Fibroblast of peridontal ligament (primary cell): ENCODE measurements at regions not wholly inside any gene's neighbourhood (a gene's known extent, or its start where the extent isn't known, plus 50 kb on each side); places are given as distances from the start of the nearest gene placed in this dataset.

ENCODE experiments used
- DNase-seq: peaks from one replicate; pipeline ENCODE4 v3.0.0-alpha.2; 2010; ENCODE audit errors: extremely low read depth

DNA sequence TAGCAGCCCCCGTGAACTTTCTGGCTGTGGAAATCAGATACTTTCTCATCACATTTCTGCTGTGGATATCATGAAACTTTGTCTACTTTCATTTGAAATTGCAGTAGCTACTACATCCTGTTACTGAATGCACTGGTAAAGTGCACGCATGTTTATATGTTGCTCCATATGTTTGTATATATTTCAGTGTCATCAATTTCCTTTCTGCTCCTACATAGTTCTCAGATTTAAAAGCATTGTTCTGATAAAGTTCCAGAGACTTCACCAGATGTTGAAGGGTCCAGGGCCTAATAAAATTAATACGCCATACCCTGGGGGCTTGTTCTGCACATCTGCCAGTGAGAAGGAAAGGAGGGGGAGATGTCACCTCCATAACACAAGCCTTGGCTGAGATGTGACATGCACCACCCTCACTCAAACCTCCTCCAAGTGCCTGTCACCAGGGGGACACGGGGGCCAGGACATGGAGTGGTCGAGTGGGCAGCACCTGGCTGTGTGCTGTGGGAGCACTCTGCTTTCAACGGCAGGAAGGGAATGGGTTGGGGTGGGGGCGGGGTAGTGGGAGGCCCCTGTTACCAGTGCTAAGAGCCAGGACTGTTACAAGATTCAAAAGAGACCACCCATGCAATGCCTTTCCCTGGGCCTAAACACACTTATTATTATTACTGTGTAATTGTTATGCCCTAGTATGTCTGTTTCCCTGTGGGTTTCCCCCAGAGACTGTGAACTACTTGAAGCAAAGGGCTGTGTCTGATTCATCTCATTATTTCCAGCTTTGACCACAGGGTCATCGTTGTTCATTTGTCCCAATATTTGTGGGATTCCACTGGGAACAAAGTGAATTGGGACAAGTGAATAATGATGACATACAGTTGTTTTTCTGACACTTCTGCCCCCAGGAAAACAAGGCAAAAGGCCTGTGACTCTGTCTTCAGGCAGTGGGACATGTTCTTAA, 193.4 kb downstream of the FOXL1 start:
- DNase-seq, result no peak

DNA sequence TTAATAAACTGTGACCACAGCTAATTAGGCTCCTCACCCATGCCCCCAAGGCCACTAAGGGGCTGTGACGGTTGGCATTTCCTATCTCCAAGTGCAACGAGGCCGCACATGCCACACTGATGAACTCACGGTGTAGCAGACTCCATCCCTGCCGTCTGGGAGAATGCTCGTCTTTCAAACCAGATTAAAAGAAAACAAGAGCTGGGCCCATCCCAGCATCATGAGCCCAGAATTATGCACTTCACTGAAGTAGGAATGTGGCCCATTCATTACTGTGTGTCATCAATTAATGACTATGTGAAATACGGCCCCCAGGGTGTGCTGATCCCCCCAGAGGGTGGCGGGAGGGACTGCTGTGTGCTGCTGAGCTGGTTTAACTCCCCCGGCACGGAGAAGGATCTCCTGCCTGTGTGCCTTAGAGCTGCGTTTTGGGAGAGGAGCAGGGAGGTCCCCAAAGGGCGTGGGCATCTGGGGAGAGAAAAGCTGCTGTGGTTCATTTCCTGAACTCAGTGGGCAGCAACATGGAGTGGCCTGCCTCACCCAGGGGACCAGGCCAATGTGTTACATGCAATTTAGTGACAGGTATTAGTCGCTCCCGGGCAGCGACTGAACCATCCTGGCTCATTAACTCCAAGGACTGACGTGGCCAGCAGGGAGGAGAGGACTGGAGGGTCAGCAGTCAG, 194.5 kb downstream of the FOXL1 start:
- DNase-seq, result peak; percentile 55

DNA sequence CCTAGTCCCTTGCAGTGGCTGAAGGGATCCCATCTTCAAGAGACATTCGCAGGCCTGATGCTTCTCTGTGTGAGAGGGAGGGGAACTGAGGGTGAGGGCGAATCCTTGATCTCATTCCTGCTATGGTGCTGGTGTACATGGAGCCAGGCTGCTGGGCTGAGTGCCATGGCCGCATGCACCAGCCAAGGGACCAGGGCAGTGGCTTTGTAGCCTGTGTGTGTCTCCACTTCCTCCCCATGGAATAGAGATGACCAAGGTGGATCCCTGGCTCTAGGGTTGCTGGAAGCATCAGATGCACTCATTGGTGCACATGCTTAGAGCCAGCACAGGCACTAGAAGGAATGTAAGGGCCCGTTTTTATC, 195.0 kb downstream of the FOXL1 start:
- DNase-seq, result no peak

DNA sequence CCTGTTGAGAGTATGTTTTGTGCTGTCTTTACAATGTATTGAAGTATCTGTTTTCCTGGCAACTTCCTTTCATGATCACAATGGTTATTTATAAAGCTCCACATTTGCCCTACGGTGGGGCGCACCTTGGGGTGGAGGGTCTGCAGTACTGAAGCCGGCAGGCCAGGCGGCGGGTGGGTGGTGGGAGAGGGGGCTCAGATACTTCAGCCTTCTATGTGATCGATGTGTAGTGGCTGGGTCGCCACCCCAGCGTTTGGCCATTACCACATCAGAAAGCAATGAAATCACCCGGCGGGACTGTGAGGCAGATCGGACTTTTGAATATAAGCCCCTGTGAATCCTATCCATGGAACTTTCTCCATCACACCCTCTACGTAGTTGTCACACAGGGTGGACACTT, 196.6 kb downstream of the FOXL1 start:
- no peak for DNase-seq

DNA sequence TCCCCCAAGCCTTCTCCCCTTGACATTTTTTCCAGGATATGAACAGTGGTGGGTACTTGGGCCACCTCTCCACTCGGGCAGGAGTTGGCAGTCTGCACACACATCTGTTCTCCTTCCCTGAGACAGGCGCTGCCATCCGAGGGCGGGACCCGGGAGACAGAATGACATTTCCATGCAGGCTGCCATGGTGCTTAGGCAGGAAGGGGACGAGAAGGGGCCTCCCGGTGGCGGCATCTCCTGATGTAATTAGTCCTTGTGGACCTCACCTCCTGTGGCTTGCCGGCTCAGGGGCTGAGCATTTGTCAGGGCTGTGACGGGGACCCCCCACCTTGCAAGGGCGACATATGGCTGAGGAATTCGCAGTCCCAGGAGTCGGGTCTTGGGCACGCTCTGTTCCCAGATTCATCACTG, 197.2 kb downstream of the FOXL1 start:
- no peak for DNase-seq

DNA sequence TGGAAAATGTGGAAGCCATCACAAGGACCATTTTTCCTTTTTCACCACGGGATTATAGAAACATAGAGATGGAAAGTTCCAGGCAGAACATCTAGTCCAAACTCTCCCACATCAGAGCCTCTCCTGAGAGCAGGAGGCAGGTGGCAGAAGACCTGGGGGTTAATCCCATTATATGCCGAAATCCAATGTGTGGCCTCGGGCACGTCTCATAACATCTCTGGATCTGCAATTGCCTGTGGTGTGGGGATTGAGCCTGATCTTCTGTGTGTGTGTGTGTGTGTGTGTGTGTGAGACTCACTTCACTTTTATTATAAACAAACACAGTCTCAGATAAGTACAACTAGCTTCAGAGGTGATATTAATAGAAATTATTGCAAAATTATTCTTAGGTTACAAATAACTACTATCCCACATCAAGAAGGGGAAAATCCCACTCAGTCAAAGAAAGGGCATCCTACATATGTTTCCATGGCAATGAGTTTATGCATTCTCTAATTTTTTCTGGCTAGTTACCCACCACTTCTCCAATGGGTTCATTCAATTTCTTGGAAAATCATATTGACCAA, 199.1 kb downstream of the FOXL1 start:
- DNase-seq, result no peak

DNA sequence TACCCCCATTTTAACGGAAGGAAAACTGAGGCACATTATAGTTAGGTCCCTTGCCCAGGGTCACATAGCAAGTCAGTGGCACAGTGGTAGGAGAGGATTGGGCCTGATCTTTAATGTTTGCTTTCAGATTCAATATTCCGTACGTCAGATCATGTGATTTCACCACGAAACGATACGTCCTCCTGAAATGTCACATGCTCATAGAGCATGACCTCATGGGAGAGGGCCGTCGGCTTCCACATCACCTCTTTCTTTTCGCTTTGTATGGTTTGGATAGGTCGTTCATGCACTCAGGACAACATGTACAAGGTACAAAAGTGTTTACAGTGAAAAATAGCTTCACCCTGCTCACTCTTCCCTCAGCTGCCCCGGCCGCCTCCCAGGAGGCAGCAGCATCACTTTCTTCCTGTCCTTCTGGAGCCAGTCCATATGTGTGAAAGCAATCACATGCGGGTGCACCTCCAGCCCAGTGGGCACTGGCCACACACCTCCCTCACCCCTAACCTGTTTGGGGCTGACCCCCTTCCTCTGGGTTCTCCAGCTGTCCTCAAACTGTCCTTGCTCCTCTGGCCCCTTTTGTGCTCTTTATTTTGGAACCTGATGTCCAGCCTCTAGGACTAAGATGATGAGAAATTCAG, 199.9 kb downstream of the FOXL1 start:
- DNase-seq, result no peak

DNA sequence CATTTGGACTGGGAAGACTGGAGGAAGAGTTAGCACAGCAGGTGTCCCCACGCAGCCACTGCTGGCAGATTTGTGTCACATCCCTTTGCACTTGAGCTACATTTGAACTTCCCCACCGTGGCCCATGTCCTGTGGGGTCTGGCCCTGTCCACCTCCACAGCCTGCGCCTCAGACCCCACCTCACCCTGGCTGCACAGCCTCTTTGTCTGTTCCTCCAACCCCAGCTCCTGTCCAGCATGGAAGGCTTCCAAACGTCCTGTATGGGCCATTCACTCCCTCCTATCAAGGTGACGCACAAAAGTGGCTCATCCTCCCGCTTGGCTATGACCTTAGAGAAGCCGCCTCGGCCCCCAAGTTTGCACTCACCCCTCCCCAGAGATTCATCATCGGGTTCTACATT, 200.6 kb downstream of the FOXL1 start:
- DNase-seq, result no peak

DNA sequence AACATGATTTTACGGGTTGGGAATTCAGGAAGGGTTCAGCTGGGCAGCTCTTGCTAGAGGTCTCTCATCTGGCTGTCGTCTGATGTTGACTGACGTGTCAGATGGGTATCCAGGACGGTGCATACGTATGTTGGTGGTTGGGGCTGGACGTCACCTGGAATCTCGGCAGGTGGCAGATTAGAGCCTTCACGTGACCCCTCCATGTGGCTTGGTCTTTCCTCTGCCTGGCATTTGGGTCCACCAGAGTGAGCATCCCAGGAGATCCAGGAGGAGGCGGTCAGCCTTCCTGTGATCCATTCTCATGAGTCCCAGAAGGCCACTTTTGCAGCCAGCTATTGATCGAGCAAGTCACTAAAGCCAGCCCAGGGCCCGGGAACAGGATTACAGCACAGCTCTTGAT, 202.7 kb downstream of the FOXL1 start:
- no peak for DNase-seq

DNA sequence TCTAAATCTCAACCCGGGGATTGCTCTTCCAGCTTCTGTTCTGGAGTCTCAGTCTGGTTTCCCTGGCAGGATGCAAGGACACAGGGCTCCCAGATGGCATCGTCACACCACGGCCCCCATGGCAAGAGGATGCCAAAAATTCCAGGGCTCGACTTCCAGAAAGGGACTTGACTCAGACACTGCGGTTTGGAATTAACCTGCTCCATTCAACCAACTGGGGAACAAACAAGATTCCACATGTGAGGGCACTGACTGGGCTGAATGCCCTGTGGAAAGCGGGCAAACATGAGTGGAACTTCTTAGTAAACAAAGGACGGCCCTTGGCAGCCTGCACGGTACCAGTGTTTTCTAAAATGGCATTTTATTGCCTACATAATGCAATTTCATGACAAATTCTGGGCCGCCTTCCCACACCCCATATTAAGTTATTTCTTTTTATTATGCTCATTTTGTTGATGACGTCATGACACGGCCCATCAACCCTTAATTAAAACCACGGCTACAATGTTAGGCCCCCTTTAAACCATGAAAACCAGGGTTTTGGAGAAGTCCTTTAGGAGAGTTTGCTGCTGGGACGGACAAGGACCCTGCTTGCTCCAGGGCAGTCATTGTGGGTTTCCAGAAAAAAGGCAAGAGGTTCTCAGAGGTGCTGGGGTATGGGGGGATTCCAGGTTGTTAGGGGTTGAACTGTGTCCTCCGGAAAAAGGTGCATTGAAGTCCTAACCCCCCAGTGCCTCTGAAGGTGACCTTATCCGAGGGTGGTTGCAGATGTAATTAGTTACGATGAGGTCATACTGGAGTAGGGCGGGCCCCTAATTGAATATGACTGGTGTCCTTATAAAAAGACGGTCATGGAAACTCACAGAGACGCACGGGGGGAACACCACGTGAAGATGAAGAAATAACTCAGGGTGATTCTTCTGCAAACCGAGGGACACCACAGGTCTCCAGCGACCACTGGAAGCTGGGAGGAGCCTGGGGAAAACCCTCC, 205.6 kb downstream of the FOXL1 start:
- peak; percentile 11 for DNase-seq

DNA sequence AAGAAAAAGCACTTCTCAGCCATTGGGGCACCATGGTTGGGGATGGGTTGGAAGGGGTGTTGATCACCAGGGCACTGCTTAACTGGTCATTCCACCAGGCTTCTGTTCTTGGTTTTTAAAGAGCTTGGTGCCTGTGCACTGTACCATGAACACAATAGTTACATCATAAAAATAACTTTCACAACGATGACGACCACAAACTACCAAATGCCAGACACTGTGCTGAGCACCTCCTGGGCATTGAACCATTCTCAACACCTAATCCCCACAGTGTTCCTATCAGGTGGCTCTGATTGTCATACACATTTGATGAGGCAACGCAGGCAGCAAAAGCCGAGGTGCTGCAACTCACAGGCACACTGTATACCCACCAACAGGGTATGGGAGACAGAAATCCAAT, 208.0 kb downstream of the FOXL1 start:
- DNase-seq, result no peak

DNA sequence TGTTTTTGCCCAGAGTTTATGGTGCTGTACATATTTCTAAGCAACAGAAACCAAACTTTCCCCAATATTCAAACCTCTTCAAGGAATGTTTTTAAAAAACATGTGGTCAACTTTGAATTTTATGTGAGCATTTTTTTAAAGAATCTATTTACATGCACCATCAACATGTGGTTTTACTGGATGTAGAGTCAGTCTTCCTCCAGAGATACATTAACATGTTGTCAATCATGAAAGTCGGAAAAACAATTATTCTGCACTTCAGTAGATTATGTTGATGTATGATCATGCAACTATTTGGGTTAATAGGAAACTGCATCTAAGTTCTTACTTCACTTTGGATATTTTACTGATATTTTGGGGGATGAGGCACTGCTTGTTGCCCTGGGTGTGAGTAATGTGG, 208.6 kb downstream of the FOXL1 start:
- peak; percentile 28 for DNase-seq

DNA sequence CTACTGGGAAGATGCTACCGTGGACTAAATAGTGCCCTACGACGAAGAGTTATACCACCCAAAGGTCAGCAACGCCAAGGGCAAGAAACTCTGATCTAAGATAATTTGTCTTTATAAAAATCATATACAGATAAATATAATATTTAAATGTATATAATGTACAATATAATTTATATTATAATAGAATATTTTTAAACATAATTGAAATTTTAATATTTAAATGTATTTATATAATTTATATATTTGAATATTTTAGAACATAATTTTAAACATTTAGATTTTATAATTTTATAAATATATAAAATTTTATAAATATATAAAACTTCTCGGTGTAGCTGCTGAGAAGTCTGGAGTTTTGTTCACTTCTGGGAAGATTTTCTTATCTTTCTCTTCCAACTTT, 209.2 kb downstream of the FOXL1 start:
- DNase-seq, result no peak

DNA sequence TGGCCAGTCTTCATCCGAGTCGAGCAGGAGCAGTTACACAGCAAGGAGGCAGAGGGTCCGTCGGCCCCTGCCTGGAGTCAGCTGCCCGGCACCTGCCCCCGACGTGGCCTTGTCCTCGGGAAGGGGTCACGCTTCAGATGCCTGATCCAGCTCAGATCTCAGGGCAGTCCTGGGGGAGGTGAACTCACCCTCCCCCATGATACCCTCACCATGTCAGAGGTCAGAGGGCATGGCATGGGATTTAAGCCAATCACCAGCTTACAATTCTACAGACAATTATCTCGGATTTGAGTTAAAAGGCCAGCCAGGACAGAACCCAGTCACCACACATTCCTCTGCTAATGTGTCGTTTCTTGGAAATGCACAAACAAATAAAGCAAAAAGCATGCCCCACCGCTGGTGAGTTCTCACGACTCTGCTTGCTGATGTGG, 211.3 kb downstream of the FOXL1 start:
- peak; percentile 31 for DNase-seq

DNA sequence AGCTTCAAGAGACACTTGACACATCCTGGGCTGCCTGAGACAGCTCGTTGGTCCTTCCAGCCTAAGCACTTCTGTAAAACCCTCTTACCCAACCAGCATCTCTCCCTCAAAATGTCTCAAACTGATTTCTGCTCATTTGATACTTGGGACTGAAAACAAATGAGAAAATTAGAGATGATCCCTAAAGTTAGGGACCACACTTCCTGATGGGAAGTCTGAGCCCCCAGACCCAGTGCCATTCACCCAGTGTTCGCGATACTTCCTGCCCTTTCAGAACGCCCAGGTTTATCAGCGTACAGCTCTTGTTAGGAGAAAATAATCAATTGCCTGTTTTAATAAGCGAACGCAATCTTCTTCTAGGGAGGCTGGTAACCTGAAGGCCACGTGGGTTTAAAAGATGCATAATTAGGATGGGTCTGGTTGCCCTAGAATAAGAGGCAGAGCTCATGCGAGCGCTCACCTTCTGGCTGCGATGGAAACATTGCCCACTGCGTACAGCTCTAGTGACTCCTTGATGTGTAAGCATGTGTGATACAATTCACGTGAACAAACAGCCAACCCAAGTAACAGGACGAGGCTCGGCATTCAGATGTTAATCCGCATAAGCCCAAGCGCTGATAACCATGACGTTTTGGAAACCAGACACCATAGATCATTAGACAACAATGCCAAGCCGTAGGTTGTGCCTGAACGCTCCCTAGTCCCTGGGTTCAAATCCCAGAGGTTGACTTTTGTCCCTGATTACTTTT, 213.1 kb downstream of the FOXL1 start:
- DNase-seq, result no peak

DNA sequence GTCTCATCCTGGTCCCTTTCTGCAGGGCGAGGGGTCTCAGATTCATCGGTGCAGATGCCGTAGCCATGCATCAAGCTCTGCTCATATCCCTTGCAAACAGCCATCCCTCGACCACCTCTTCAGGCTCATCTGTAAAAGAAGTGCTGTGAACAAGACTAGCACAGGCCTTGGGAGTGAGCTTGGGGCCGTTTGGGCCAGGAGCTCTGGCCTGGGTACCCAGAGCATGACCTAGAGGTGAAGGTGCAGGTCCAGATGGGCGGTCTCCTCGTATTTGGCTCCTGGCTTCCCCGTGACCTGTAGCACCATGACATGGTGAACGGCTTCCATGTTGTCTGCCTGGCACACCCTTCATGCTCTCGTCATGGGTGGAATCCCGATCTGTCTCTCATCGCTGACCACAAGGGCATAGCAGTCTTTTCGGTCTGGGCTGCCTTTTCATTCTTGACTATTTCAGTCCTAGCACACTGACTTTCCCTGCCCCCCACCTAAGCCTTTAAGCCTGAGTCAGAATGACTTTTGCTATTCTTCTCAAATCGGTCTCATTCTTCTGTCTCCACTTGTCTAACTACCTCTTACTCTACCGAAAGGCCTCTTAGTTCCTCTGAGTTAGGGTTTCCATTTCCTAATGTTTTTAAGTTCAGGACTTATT, 216.0 kb downstream of the FOXL1 start:
- no peak for DNase-seq

DNA sequence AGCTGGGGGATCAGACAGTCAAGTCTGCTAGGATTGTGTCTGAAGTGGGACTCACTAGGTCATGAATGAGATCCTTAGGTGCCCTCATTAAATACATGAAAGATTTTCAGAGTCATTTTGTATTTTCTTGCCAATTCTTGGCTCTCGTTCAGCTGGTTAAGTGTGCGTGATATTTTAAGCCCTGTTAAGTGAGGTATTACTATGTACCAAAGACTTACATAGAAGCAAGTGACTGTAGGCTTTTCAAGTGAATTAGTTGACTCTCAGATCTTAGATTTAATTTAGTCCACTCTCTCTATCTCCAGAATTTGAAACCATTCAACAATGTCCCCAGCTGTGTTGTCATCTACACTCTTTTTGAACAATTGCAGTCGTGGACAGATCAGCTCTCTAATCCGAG, 219.4 kb downstream of the FOXL1 start:
- DNase-seq, result no peak

DNA sequence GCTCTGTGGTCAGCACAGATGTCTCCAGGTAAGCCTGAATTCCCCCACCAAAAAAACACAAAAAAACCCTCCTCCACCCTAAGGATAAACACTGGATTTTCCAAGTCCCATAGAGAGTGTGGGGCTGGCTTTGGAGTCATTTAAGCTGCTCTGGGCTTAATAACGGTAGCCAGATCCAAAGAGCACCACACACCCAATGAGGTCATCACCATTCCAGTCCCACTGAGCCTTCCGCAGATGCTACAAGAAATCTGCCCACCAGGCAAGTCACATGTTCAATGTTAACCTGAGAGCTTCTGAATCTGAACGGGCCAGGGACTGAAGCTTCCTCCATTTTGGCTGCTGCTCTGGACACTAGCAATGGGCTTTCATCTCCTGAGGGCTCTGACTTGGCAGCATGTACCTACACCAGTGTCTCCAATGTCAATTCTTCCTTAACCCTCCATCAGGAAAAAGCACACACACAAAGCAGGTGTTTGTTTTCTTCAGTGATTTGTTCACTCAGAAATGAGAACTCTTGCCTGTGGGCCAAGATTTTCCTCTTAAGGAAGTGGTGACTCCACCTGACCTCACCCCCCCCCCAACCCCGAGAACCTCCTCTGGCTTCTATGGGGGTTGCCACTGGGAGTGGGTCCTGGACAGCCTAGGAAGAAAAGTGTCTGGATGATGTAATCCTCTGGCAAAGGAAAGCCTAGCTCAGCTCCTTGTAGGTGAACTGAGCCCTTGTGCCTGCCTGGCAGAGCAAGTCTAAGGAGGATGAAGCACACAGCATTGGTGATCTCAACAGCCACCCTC, 220.1 kb downstream of the FOXL1 start:
- no peak for DNase-seq

DNA sequence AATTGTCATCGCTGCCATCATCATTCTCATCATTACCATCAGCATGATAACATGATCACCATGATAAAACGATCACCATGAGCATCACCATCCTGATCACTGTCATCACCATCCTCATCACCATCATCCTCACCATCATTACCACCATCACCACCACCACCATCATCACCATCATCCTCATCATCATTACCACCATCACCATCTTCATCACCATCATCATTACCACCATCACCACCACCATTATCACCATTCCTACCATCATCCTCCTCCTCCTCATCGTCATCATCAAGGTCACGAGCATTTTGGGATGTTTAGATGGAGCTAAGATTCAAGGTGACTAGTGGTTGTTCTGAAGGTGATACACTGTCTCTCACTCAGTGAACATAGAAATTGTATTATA, 221.0 kb downstream of the FOXL1 start:
- no peak for DNase-seq
